K562 (cell line): ENCODE measurements at regions not wholly inside any gene's neighbourhood (a gene's known extent, or its start where the extent isn't known, plus 50 kb on each side); places are given as distances from the start of the nearest gene placed in this dataset.

Experiments used
- ATAC-seq: fragments of 200-7000 bp; cut with Tn5 transposase; 3 replicates; pipeline ENCODE4 v1.9.1; 2020; ENCODE audit warnings: moderate library complexity
- BruUV-seq: library from RNA; stranded (reverse); fragments of 400-500 nt; replicated peaks from 2 replicates; lab custom pipeline; 2021; lab: Mats Ljungman, UMichigan
- CTCF ChIA-PET: fragments of 300-600 bp; formaldehyde crosslinking; extraction: SDS; loops from one replicate; lab custom pipeline; 2021; ENCODE audit warnings: low intra/inter-chr PET ratio; lab: Yijun Ruan, JAX
- POLR2A ChIA-PET: fragments of 300-600, 350-650 bp; sonication (Branson Sonifier 250); formaldehyde crosslinking; extraction: SDS; loops from one replicate; lab custom pipeline; 2021; ENCODE audit warnings: antibody characterized with exemption, inconsistent platforms; lab: Yijun Ruan, JAX
- DNase-seq, 4 experiments: peaks; one replicate each; pipeline versions ENCODE4 v3.0.0 to v3.0.0-alpha.2; 2011 to 2018; ENCODE audit warnings: low spot score in 3 of 4, mixed read lengths in 3 of 4; ENCODE audit errors: extremely low read depth in 1 of 4
- FAIRE-seq: peaks from 2 replicates; lab custom pipeline; 2011; peaks lifted over from hg19 to GRCh38; lab: Jason Lieb, UNC
- H2AFZ ChIP-seq: 2 replicates; pipeline ENCODE4 v1.6.0; 2011; ENCODE audit warnings: low read depth, low read length, control low read depth, inconsistent platforms
- H3K27ac ChIP-seq: fragments of 200-600 bp; 3 replicates; pipeline ENCODE4 v1.8.0; 2011; ENCODE audit warnings: low read depth, mild to moderate bottlenecking, control low read depth, inconsistent platforms, low read length, moderate library complexity, mixed read lengths; ENCODE audit errors: extremely low read depth
- H3K27me3 ChIP-seq, 2 experiments: fragments of 300-600 bp in 1 of 2; 2 replicates in 1 of 2; 3 replicates in 1 of 2; pipeline versions ENCODE4 v1.6.0 to v1.8.0; 2011; ENCODE audit warnings: inconsistent platforms in 2 of 2, low read length in 2 of 2, mild to moderate bottlenecking in 1 of 2, mixed read lengths in 1 of 2, moderate library complexity in 1 of 2; ENCODE audit not compliant: control insufficient read depth in 2 of 2, insufficient read depth in 2 of 2
- H3K36me3 ChIP-seq: fragments of 300-600 bp; 3 replicates; pipeline ENCODE4 v1.8.0; 2011; ENCODE audit warnings: mild to moderate bottlenecking, low read length, inconsistent platforms; ENCODE audit not compliant: control insufficient read depth, insufficient read depth
- H3K4me1 ChIP-seq, 2 experiments: fragments of 200-600 bp in 1 of 2; replicated peaks in 1 of 2; 2 replicates in 1 of 2; 3 replicates in 1 of 2; pipeline versions ENCODE4 v1.5.1 to v1.8.0; 2011; ENCODE audit warnings: inconsistent platforms in 2 of 2, low read length in 2 of 2, mild to moderate bottlenecking in 1 of 2, mixed read lengths in 1 of 2, moderate library complexity in 1 of 2; ENCODE audit not compliant: control insufficient read depth in 2 of 2, insufficient read depth in 2 of 2
- H3K4me2 ChIP-seq: 2 replicates; pipeline ENCODE4 v1.6.1; 2011; ENCODE audit warnings: low read length, control low read depth, inconsistent platforms, mixed read lengths; ENCODE audit not compliant: insufficient read depth
- H3K4me3 ChIP-seq: fragments of 200-600 bp; sonication (generic), shearing (Covaris generic); 2 replicates; pipeline ENCODE4 v1.5.1; 2016; ENCODE audit warnings: control low read depth, inconsistent platforms
- H3K79me2 ChIP-seq: fragments of 200-600 bp; 3 replicates; pipeline ENCODE4 v1.8.0; 2011; ENCODE audit warnings: low read length, inconsistent platforms; ENCODE audit not compliant: control insufficient read depth, insufficient read depth
- H3K9ac ChIP-seq, 2 experiments: 2 replicates each; pipeline versions ENCODE4 v1.6.0 to v1.6.1; 2011; ENCODE audit warnings: low read depth in 2 of 2, low read length in 2 of 2, control low read depth in 1 of 2, inconsistent platforms in 1 of 2, mild to moderate bottlenecking in 1 of 2, mixed read lengths in 1 of 2; ENCODE audit not compliant: insufficient read depth in 1 of 2
- H3K9me1 ChIP-seq: one replicate; pipeline ENCODE4 v1.6.0; 2011; ENCODE audit warnings: inconsistent platforms, mild to moderate bottlenecking, low read length, moderate library complexity; ENCODE audit not compliant: control insufficient read depth, insufficient read depth
- H3K9me3 ChIP-seq: replicated peaks from 2 replicates; pipeline ENCODE4 v1.5.1; 2011; ENCODE audit warnings: low read depth, low read length, inconsistent platforms; ENCODE audit not compliant: control insufficient read depth, insufficient read depth
- H4K20me1 ChIP-seq: replicated peaks from 2 replicates; pipeline ENCODE4 v1.6.1; 2011; ENCODE audit warnings: low read length, inconsistent platforms, mixed read lengths; ENCODE audit not compliant: control insufficient read depth, insufficient read depth
- BDP1 ChIP-seq: IDR thresholded peaks from 3 replicates; pipeline ENCODE4 v1.6.1; 2011; ENCODE audit not compliant: insufficient read length, insufficient read depth
- EP400 ChIP-seq: fragments of 450-650 bp; IDR thresholded peaks from 2 replicates; pipeline ENCODE4 v1.6.1; 2017; ENCODE audit warnings: antibody characterized with exemption, mild to moderate bottlenecking, moderate library complexity
- JUNB ChIP-seq: fragments of 450-650 bp; formaldehyde crosslinking; conservative IDR thresholded peaks from 2 replicates; pipeline ENCODE4 v1.4.0; 2020; ENCODE audit warnings: mild to moderate bottlenecking
- MTA2 ChIP-seq: fragments of 450-650 bp; IDR thresholded peaks from 2 replicates; pipeline ENCODE4 v1.6.1; 2016; ENCODE audit warnings: low read depth
- SMAD1 ChIP-seq: fragments of 150-350 bp; IDR thresholded peaks from 2 replicates; pipeline ENCODE4 v1.6.1; 2014; ENCODE audit warnings: low read length, low read depth; ENCODE audit not compliant: partially characterized antibody
- ZNF143 ChIP-seq: sonication (generic); formaldehyde crosslinking; IDR thresholded peaks from 2 replicates; pipeline ENCODE4 v1.9.0; 2022; ENCODE audit warnings: mild to moderate bottlenecking, missing genetic modification reagents
- ZNF318 ChIP-seq, 2 experiments: fragments of 450-650 bp; IDR thresholded peaks; 2 replicates each; pipeline ENCODE4 v1.6.1; 2016; ENCODE audit warnings: mild to moderate bottlenecking in 2 of 2, borderline replicate concordance in 1 of 2, low read depth in 1 of 2, moderate library complexity in 1 of 2
- ZNF444 ChIP-seq: fragments of 250-450 bp; sonication (Bioruptor Pico); IDR thresholded peaks from 2 replicates; pipeline ENCODE4 v1.4.0; 2020; ENCODE audit warnings: mild to moderate bottlenecking, moderate library complexity
- WGBS: fragments of 100-300 bp; shearing (Covaris generic); methylation state at CpG from one replicate; pipeline ENCODE4 v1.1.6; 2016; ENCODE audit warnings: low coverage, mixed read lengths; ENCODE audit not compliant: insufficient coverage; ENCODE audit errors: missing lambda C conversion rate; 5-methylcytosine and 5-hydroxymethylcytosine counted together
- in situ Hi-C: fragments of 300-500 bp; cut with MboI; formaldehyde crosslinking; loops from 4 replicates; pipeline ENCODE4 v1.15.0; 2018; ENCODE audit warnings: inconsistent platforms, mixed read lengths
- intact Hi-C: fragments of 100-400 bp; cut with micrococcal nuclease; formaldehyde crosslinking; loops from 2 replicates; pipeline ENCODE4 v1.14.2; 2022

GRCh38 chr16:65956100-65956499, 410.4 kb upstream of the CDH5 start:
- in situ Hi-C loops (no loop called here), intact Hi-C loops (no loop called here)
- ChIA-PET POLR2A (no interaction called here), CTCF (no interaction called here)
- ATAC-seq (no peak), FAIRE-seq (no peak), DNase-seq (no peak)
- WGBS, result 0% methylated on average over 1 of the region's 1 CpG
- no peaks in the 10 kb centered on the region; the same call in 1 of the 2 replicates for H3K9me3 ChIP-seq
- no peaks in the 10 kb centered on the region for H4K20me1 ChIP-seq
- no TSS peak for BruUV-seq
- H3K36me3 ChIP-seq, result no peaks in the 10 kb centered on the region
- H3K9ac ChIP-seq, result no peak overlapping the region
- no peak overlapping the region for H3K4me3 ChIP-seq
- no peaks in the 10 kb centered on the region; a peak in 1 of 5 replicates for H3K27me3 ChIP-seq
- TF ChIP-seq BDP1 (no peak), JUNB (CRISPR knock-in tag) (no peak)
- H3K79me2 ChIP-seq, result no peaks in the 10 kb centered on the region
- H3K4me1 ChIP-seq, result no peaks in the 10 kb centered on the region
- H3K4me2 ChIP-seq, result no peak overlapping the region
- no peaks in the 10 kb centered on the region for H3K9me1 ChIP-seq
- no peak overlapping the region for H3K27ac ChIP-seq
- H2AFZ ChIP-seq, result no peak overlapping the region

DNA sequence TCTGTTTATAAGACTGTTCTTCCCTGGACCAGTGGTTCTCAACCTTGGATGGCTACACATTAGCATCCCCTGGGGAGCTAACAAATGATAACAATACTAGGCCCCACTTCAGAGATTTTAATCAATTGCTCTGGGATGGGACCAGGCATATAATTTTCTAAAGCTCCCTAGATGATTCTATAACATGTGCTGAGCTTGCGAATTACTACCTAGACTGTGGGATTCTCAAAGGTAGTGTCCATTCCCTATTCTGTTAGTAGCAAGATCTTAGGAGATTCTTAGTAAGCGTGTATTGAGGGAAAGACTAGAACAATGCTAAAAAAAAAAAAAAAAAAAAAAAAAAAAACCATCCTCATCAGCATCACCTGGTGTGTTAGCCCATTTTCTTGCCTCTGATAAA, 412.0 kb upstream of the CDH5 start:
- H3K4me1 ChIP-seq, result no peaks in the 10 kb centered on the region
- 4% methylated on average over 2 of the region's 2 CpGs for WGBS
- no peak overlapping the region for H3K4me3 ChIP-seq
- H3K9me1 ChIP-seq, result no peaks in the 10 kb centered on the region
- no peak overlapping the region for H3K4me2 ChIP-seq
- H3K36me3 ChIP-seq, result no peaks in the 10 kb centered on the region
- POLR2A ChIA-PET, result no interaction called here
- H3K9ac ChIP-seq, result no peak overlapping the region
- no peak for FAIRE-seq
- in situ Hi-C loops (no loop called here), intact Hi-C loops (no loop called here)
- no peaks in the 10 kb centered on the region; the same call in 1 of the 2 replicates for H3K9me3 ChIP-seq
- H2AFZ ChIP-seq, result no peak overlapping the region
- no peaks in the 10 kb centered on the region for H3K27me3 ChIP-seq
- no peak overlapping the region for H3K27ac ChIP-seq
- BruUV-seq, result no TSS peak
- H4K20me1 ChIP-seq, result no peaks in the 10 kb centered on the region
- H3K79me2 ChIP-seq, result no peaks in the 10 kb centered on the region
- ATAC-seq, result no peak
- CTCF ChIA-PET, result no interaction called here
- DNase-seq, result no peak
- TF ChIP-seq ZNF444 (CRISPR knock-in tag) (no peak), EP400 (no peak), MTA2 (no peak), SMAD1 (no peak), ZNF318 (IDR thresholded peaks at IDR 0.05; ENCODE audit: borderline replicate concordance in 1 of 2, low read depth in 1 of 2) (no peak), ZNF143 (no peak)
